Mesenchymal stem cell (in vitro differentiated cells and primary cell): ENCODE measurements at regions not wholly inside any gene's neighbourhood (a gene's known extent, or its start where the extent isn't known, plus 50 kb on each side); places are given as distances from the start of the nearest gene placed in this dataset.

Source experiments
- DNase-seq: peaks from one replicate; pipeline ENCODE4 v3.0.0-alpha.2; 2013
- H2AFZ ChIP-seq: one replicate; pipeline ENCODE4 v1.6.1; 2013; ENCODE audit warnings: low read depth, mild to moderate bottlenecking, control low read depth, inconsistent platforms, low read length, moderate library complexity
- H2AK5ac ChIP-seq: 2 replicates; pipeline ENCODE4 v1.6.1; 2013; ENCODE audit warnings: low read length, moderate library complexity, mild to moderate bottlenecking, inconsistent platforms; ENCODE audit not compliant: severe bottlenecking
- H2BK120ac ChIP-seq: one replicate; pipeline ENCODE4 v1.6.1; 2013; ENCODE audit warnings: low read depth, mild to moderate bottlenecking, inconsistent platforms, low read length, moderate library complexity
- H2BK12ac ChIP-seq, 2 experiments: one replicate each; pipeline ENCODE4 v1.6.1; 2013; ENCODE audit warnings: inconsistent platforms in 2 of 2, low read length in 2 of 2, mild to moderate bottlenecking in 2 of 2, moderate library complexity in 2 of 2, control low read depth in 1 of 2
- H2BK15ac ChIP-seq: one replicate; pipeline ENCODE4 v1.6.1; 2013; ENCODE audit warnings: mild to moderate bottlenecking, low read depth, inconsistent platforms; ENCODE audit not compliant: poor library complexity, severe bottlenecking
- H2BK5ac ChIP-seq: 2 replicates; pipeline ENCODE4 v1.6.1; 2013; ENCODE audit warnings: low read depth, mild to moderate bottlenecking, low read length, control low read depth, inconsistent platforms; ENCODE audit not compliant: poor library complexity, severe bottlenecking
- H3K14ac ChIP-seq, 2 experiments: one replicate each; pipeline ENCODE4 v1.6.1; 2013; ENCODE audit warnings: inconsistent platforms in 2 of 2, low read length in 2 of 2, control low read depth in 1 of 2, mild to moderate bottlenecking in 1 of 2, moderate library complexity in 1 of 2
- H3K18ac ChIP-seq, 2 experiments: one replicate each; pipeline ENCODE4 v1.6.1; 2013; ENCODE audit warnings: inconsistent platforms in 2 of 2, low read length in 2 of 2, control low read depth in 1 of 2, low read depth in 1 of 2, mild to moderate bottlenecking in 1 of 2
- H3K23ac ChIP-seq, 2 experiments: one replicate each; pipeline ENCODE4 v1.6.1; 2013; ENCODE audit warnings: inconsistent platforms in 2 of 2, low read length in 2 of 2, mild to moderate bottlenecking in 2 of 2, moderate library complexity in 2 of 2, control low read depth in 1 of 2
- H3K27ac ChIP-seq: 2 replicates; pipeline ENCODE4 v1.5.1; 2013; ENCODE audit warnings: mild to moderate bottlenecking, moderate library complexity, low read length, control low read depth, inconsistent platforms; ENCODE audit not compliant: poor library complexity, severe bottlenecking
- H3K27me3 ChIP-seq, 2 experiments: 2 replicates each; pipeline versions ENCODE4 v1.6.1 to v1.7.0; 2013; ENCODE audit warnings: low read length in 2 of 2, mild to moderate bottlenecking in 2 of 2, moderate library complexity in 2 of 2, control low read depth in 1 of 2, inconsistent platforms in 1 of 2; ENCODE audit not compliant: control insufficient read depth in 1 of 2, insufficient read depth in 1 of 2
- H3K36me3 ChIP-seq, 2 experiments: 2 replicates each; pipeline versions ENCODE4 v1.6.1 to v1.7.0; 2013; ENCODE audit warnings: low read length in 2 of 2, control low read depth in 1 of 2, inconsistent platforms in 1 of 2, low read depth in 1 of 2, mild to moderate bottlenecking in 1 of 2; ENCODE audit not compliant: insufficient read depth in 2 of 2, control insufficient read depth in 1 of 2
- H3K4ac ChIP-seq, 2 experiments: one replicate each; pipeline ENCODE4 v1.6.1; 2013; ENCODE audit warnings: inconsistent platforms in 2 of 2, low read length in 2 of 2, mild to moderate bottlenecking in 2 of 2, moderate library complexity in 2 of 2, control low read depth in 1 of 2, low read depth in 1 of 2
- H3K4me1 ChIP-seq: 2 replicates; pipeline ENCODE4 v1.6.1; 2013; ENCODE audit warnings: low read depth, low read length, control low read depth; ENCODE audit not compliant: control insufficient read depth, insufficient read depth
- H3K4me2 ChIP-seq: 2 replicates; pipeline ENCODE4 v1.6.1; 2013; ENCODE audit warnings: low read length, mild to moderate bottlenecking, inconsistent platforms; ENCODE audit not compliant: poor library complexity, severe bottlenecking
- H3K4me3 ChIP-seq, 2 experiments: 2 replicates each; pipeline versions ENCODE4 v1.5.1 to v1.7.0; 2013; ENCODE audit warnings: low read length in 2 of 2, mild to moderate bottlenecking in 2 of 2, control low read depth in 1 of 2, low read depth in 1 of 2; ENCODE audit not compliant: insufficient read depth in 1 of 2
- H3K79me1 ChIP-seq: replicated peaks from 2 replicates; pipeline ENCODE4 v1.6.1; 2013; ENCODE audit warnings: mild to moderate bottlenecking, control low read depth, low read length, inconsistent platforms; ENCODE audit not compliant: poor library complexity, severe bottlenecking
- H3K9ac ChIP-seq: 2 replicates; pipeline ENCODE4 v1.7.0; 2013; ENCODE audit warnings: mild to moderate bottlenecking, low read length, moderate library complexity
- H3K9me3 ChIP-seq: 2 replicates; pipeline ENCODE4 v1.7.0; 2013; ENCODE audit warnings: mild to moderate bottlenecking, low read length; ENCODE audit not compliant: control insufficient read depth
- H4K8ac ChIP-seq: one replicate; pipeline ENCODE4 v1.6.1; 2013; ENCODE audit warnings: inconsistent platforms, mild to moderate bottlenecking, low read length, moderate library complexity
- H4K91ac ChIP-seq: one replicate; pipeline ENCODE4 v1.6.1; 2013; ENCODE audit warnings: mild to moderate bottlenecking, low read length, inconsistent platforms
- WGBS: methylation state at CpG from one replicate; pipeline ENCODE4 v1.1.7; 2013; ENCODE audit warnings: mixed read lengths; 5-methylcytosine and 5-hydroxymethylcytosine counted together

GRCh38 chr3:86624192-86624591, 366.8 kb downstream of the VGLL3 start:
- Histone ChIP-seq H3K4me3 (no peak overlapping the region), H2BK5ac (no peak overlapping the region), H3K4me2 (no peak overlapping the region), H3K4ac (no peak overlapping the region), H2BK12ac (no peak overlapping the region), H3K36me3 (no peaks in the 10 kb centered on the region), H3K14ac (no peak overlapping the region), H3K9me3 (no peaks in the 10 kb centered on the region), H4K91ac (no peak overlapping the region), H2BK15ac (no peak overlapping the region), H3K79me1 (no peaks in the 10 kb centered on the region), H3K27ac (no peak overlapping the region), H3K4me1 (no peaks in the 10 kb centered on the region), H3K23ac (no peak overlapping the region), H4K8ac (no peak overlapping the region), H2BK120ac (no peak overlapping the region), H3K27me3 (no peaks in the 10 kb centered on the region), H2AFZ (no peak overlapping the region), H3K18ac (no peak overlapping the region), H3K9ac (no peak overlapping the region), H2AK5ac (no peak overlapping the region)
- WGBS, result 89% methylated on average over 2 of the region's 2 CpGs
- no peak for DNase-seq

GRCh38 chr3:86618706-86619105, 372.2 kb downstream of the VGLL3 start:
- WGBS, result 64% methylated on average over 5 of the region's 5 CpGs
- DNase-seq, result no peak
- Histone ChIP-seq H3K9me3 (peaks cover 3% of the 10 kb centered on the region), H2BK120ac (no peak overlapping the region), H3K4me2 (no peak overlapping the region), H3K4me3 (no peak overlapping the region), H3K79me1 (no peaks in the 10 kb centered on the region), H2BK15ac (no peak overlapping the region), H4K8ac (no peak overlapping the region), H4K91ac (no peak overlapping the region), H3K36me3 (no peaks in the 10 kb centered on the region), H3K14ac (no peak overlapping the region), H3K9ac (no peak overlapping the region), H3K4ac (no peak overlapping the region), H2AK5ac (no peak overlapping the region), H2BK5ac (no peak overlapping the region), H2AFZ (no peak overlapping the region), H3K23ac (no peak overlapping the region), H3K27ac (no peak overlapping the region), H3K18ac (no peak overlapping the region), H3K4me1 (no peaks in the 10 kb centered on the region), H2BK12ac (no peak overlapping the region), H3K27me3 (no peaks in the 10 kb centered on the region)

- Histone ChIP-seq H3K36me3 (no peaks in the 10 kb centered on the region), H3K4me3 (no peak overlapping the region), H2BK12ac (no peak overlapping the region), H3K27ac (no peak overlapping the region), H3K23ac (no peak overlapping the region), H3K9me3 (no peaks in the 10 kb centered on the region), H3K4me2 (no peak overlapping the region), H3K18ac (no peak overlapping the region), H2BK5ac (no peak overlapping the region), H2BK15ac (no peak overlapping the region), H4K91ac (no peak overlapping the region), H2AK5ac (no peak overlapping the region), H3K79me1 (no peaks in the 10 kb centered on the region), H3K4me1 (no peaks in the 10 kb centered on the region), H3K9ac (no peak overlapping the region), H2BK120ac (no peak overlapping the region), H4K8ac (no peak overlapping the region), H3K27me3 (no peaks in the 10 kb centered on the region), H2AFZ (no peak overlapping the region), H3K4ac (no peak overlapping the region), H3K14ac (no peak overlapping the region)
- DNase-seq, result no peak
- no CpG with 5 or more reads among the region's 2 CpGs for WGBS
These were observed 385.8 kb downstream of the VGLL3 start for GRCh38 chr3:86605166-86605565.

GRCh38 chr3:86595696-86596095, 395.3 kb downstream of the VGLL3 start:
- H3K23ac ChIP-seq, result no peak overlapping the region
- no peak overlapping the region for H3K14ac ChIP-seq
- no peak overlapping the region for H2BK12ac ChIP-seq
- WGBS, result 58% methylated on average over 2 of the region's 3 CpGs
- no peak overlapping the region for H3K4ac ChIP-seq
- H4K91ac ChIP-seq, result no peak overlapping the region
- no peak for DNase-seq
- H3K9ac ChIP-seq, result no peak overlapping the region
- H3K36me3 ChIP-seq, result no peaks in the 10 kb centered on the region
- H3K27ac ChIP-seq, result no peak overlapping the region
- H2AK5ac ChIP-seq, result no peak overlapping the region
- no peaks in the 10 kb centered on the region for H3K79me1 ChIP-seq
- H4K8ac ChIP-seq, result no peak overlapping the region
- H3K4me1 ChIP-seq, result no peaks in the 10 kb centered on the region
- H2BK15ac ChIP-seq, result no peak overlapping the region
- no peak overlapping the region for H3K4me2 ChIP-seq
- H2AFZ ChIP-seq, result no peak overlapping the region
- no peaks in the 10 kb centered on the region for H3K9me3 ChIP-seq
- H3K18ac ChIP-seq, result no peak overlapping the region
- no peak overlapping the region for H3K4me3 ChIP-seq
- no peak overlapping the region for H2BK120ac ChIP-seq
- H2BK5ac ChIP-seq, result no peak overlapping the region
- H3K27me3 ChIP-seq, result no peaks in the 10 kb centered on the region
